Activated T-cell treated with anti-CD3 and anti-CD28 coated beads for 24 hours (primary cell): ENCODE measurements at regions not wholly inside any gene's neighbourhood (a gene's known extent, or its start where the extent isn't known, plus 50 kb on each side); places are given as distances from the start of the nearest gene placed in this dataset.

Source experiments
- DNase-seq: peaks from one replicate; pipeline ENCODE4 v3.0.0-alpha.2; 2020; ENCODE audit warnings: low read depth

DNA sequence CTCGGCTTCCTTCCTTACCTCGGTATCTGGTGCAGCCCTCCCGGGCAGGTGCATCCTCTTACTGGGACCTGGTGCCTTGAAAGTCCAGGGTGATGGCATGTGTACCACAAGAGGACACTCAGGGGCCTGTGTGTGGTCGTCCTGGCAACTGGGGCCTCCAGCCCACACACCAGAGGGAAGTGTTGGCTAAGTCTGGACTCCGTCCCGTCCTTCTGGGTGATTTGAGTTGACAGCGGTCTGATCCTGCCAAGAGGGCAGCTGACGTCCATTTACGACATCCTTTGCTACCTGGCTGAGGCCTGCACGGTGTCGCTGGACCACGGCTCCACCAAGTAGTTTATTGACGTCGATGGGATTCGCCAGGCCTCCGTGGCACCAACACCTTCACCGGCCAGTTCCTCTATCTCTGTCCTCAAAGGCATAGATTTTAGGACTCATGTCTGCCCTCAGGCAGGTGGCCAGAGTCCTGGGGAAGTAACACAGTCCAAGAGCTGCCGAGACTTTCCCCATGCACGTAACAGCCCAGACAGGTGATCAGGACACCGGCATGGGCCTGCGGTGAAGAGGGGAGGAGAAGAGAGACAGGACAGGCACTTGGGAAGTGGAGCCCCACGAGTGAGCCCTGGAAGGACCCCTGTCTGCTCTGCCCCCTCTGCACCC lies 186.0 kb upstream of the HDAC4 start:
- DNase-seq: no peak

DNA sequence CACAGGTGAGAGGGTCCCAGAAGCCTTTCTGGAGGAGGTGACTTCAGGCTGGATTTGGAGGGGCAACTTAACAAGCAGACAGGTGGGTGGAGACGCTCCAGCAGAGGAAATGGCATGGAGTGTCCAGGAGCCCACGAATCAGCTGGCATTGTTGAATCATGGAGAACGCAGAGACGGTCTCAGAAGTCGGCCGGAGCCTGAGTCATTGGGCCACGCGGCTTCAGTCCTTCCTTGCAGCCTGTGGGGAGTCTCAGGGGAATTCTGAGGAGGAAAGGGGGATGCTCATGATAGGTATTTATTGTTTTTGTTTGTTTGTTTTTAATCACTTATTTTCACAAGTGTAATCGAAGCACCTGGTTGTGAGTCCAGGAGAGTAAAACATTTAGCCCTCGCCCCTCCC lies 184.6 kb upstream of the HDAC4 start:
- DNase-seq: no peak

GRCh38 chr2:239584986-239585385 lies 184.2 kb upstream of the HDAC4 start:
- no peak for DNase-seq

DNA sequence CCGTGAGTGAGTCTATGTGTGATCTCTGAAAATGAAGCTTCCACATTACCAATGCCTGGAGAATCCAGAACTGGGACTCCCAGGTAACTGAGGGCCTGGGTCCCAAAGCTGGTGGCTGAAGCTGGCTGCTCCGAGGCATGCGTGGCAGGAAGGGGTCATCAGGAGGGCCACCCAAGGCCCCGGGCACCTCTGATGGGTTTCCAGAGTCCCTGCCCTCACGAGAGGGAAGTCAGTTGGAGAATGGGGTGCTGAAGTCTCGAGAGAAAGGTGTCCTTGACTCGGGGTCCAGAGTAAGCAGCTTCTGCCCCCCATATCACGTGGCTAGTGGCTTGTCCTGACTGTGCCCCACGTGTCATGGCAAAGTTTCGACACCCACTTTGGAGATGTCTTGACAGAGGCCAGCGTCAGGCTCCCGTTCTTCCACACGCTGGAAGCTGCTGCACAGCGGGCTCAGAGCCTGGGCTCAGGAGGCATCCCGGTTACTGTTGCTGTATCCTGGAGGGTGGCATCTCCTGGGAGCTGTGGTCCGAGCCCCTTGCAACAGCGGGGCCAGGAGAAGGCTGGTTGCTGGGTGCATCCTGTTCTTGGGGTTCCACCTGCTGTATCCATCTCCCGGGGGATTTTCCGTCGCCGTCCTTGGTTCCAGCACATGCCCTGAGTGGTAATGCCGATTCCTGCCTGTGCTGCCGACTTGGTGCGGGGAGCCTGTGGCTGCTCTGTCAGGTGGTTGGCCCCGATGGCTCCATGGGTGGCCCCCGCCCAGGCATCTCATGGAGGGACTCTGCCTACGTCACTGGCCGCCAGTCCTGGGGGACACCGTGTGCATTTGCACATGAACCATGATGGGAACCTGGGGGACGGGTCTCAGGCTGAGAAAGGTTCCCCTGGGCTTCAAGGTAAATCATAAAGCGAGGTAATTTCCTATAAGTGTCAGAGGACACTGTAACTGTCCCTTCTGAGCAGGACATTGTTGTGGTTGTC lies 183.3 kb upstream of the HDAC4 start:
- DNase-seq: no peak

DNA sequence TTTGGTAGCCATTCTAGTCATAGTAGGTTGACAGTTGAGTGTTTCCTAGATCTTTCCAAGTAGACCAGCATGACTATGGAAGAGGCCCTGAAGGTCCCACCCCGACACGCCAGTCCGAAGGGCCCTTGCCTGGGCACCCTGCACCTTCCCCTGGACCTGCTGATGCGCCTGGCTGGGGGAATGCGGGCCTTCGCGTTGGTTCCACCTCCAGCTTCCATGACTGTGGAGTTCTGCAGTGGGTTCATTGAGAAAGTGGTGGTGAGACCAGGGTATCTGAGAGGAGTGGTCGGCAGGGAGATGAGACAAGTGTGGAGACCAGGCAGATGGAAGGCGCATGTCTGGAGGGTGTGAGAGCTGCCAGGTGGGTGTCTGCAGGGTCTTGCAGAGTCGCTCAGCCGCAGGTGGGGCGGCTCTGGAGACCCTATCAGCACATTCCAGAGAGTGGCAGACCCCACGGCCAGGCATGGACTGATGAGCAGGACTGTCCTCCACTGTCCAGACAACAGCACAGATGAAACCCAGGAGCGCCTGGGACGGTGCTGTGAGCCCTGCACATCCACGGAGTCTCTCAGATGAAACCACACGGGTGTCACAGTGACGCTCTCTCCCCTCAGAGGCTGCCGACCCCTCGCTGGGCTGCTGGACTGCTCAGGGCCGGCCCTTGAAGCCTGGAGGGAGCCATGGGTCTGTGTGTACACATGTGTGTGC lies 182.5 kb upstream of the HDAC4 start:
- no peak for DNase-seq

GRCh38 chr2:239582476-239582875 lies 181.7 kb upstream of the HDAC4 start:
- no peak for DNase-seq

DNA sequence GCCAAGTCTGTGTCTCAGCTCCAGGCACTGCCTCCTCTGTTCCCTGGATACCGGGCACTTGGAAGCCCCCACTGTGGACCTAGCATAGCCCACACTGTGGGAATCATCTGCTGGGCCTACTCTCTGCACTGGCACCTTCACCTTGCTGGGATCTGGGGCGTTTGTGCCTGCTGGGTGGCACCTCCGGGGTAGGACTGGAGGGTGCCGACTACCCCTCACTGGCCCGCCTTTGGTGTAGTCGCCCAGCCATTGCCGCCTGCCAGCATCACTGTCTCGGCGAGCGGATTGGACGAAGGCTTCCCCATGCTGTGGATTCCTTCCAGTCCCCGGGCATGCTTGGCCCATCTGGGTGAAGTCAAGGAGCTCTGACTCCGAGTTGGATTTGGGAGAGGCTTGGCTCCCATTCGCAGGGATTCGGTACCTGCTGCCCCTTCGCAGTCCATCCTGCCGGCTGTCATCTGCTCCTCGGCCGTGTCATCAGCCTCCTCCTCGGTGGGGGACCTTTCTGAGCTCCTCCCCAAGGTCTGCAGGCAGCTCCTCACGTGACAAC lies 180.6 kb upstream of the HDAC4 start:
- no peak for DNase-seq

DNA sequence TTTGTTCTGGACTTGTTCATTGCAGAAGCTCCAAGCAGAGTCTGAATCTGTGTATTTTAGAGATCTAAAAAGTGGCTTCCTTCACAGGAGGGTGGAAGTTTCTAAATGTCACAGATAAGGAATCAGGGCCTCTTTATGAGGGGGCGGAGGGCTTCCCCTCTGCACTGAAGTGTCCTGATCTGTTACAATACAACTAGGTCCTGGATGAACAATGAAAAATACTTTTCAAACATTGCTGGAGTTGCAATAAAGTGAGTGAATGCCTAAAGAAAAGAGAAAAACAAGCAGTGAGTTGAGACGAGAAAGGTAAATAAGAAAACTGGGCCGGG lies 179.3 kb upstream of the HDAC4 start:
- no peak for DNase-seq

DNA sequence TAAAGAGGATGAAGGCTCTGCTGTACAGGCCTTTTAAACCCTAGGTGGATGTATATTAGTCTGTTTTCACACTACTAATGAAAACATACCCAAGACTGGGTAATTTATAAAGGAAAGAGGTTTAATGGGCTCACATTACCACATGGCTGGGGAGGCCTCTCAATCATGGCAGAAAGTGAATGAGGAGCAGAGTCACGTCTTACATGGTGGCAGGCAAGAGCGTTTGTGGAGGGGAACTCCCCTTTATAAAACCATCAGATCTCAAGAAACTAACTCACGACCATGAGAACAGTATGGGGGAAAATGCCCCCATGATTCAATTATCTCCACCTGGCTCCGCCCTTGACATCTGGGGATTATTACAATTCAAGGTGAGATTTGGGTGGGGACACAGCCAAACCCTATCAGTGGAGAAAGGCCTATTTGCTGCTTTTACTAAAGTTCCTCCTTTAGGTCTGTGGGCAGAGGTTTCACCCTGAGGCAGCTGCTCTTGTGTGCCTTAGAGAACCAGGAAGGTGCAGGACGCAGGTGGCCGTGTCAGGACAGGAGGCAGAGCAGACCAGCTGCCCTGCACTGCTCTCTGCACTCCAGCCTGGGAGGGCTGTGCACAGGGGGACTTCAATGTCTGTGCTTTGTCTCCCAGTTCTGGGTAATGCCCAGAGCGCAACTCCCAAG lies 178.8 kb upstream of the HDAC4 start:
- DNase-seq: no peak

GRCh38 chr2:239579081-239579480 lies 178.3 kb upstream of the HDAC4 start:
- DNase-seq: no peak

DNA sequence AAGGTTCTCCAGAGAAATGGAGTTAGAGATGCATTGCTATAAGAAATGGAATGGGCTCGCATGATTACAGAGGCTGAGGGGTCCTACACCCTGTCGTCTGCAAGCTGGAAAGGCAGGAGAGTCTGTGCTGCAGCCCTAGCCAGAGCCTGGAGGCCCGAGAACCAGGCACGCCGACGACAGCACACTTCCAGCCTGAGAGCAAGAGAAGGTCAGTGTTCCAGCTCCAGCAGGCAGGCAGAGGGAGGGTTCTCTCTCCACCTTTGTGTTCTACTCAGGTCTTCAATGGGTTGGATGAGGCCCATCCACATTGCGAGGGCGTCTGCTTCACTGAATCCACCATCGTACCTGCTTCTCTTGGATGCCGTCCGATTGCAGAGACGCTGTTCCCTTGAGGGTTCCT lies 177.6 kb upstream of the HDAC4 start:
- DNase-seq: no peak

DNA sequence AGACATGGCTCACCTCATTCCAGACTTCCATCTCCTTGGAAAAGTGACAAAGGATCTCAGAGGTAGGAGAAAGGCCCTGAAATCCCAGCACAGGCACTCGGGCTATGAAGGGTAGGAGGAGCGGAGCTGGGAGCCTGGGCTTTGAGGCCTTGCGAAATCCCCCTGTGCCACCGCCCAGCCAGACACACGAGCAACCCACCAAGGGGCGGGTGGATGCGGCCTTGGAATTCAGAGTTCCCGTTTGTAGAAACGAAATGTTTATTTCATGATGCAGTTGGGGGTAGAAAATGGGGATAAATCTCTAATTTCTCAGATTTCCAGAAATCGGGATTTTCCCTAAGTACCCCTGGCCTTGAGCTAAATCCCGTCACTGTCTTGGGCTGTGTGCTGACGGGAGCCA lies 177.1 kb upstream of the HDAC4 start:
- DNase-seq: no peak

GRCh38 chr2:239576784-239577685 lies 176.2 kb upstream of the HDAC4 start:
- DNase-seq: no peak

GRCh38 chr2:239575931-239576445 lies 175.2 kb upstream of the HDAC4 start:
- DNase-seq: no peak

- DNase-seq: no peak
Observed at GRCh38 chr2:239574434-239575156, 173.8 kb upstream of the HDAC4 start.

GRCh38 chr2:239574054-239574433 lies 173.2 kb upstream of the HDAC4 start:
- DNase-seq: no peak

GRCh38 chr2:239570971-239571520 lies 170.2 kb upstream of the HDAC4 start:
- no peak for DNase-seq

DNA sequence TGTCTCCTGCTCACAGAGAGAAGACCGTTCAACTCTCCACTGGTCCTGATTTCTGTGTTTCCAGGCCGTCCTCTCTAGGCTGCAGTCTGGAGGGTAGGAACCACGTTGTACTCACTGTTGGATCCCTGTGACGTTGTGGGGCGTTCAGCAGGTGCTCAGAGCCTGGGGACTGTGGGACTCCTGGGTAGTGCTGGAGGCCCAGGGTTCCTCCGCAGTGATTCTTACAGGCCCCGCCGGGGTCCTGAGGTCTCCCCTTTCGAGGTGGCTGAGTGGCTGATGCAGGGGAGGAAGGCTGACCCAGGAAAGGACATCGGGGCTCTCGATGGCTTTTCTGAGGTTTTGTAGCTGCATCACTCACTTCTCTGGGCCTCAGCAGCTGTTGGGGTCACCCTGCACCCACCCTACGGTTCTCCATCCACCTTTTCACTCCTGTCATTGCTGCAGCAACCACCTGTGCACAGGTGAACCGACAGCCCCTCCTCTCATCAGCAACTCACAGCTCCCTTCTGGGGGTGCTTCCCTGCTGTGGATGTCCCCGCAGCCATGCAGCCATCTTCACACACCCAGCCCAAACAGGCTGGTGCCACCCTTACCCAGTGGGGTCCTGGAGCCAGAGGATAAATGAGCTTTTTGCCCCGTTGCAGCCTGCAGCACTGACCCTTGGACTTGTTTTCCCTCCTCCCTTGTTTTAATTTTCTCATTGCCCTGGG lies 169.6 kb upstream of the HDAC4 start:
- DNase-seq: no peak
